ENCODE measurements at regions not wholly inside any gene's neighbourhood (a gene's known extent, or its start where the extent isn't known, plus 50 kb on each side); places are given as distances from the start of the nearest gene placed in this dataset.

- no peak for DNase-seq
- H2AFZ ChIP-seq (ENCODE audit: low read depth), result no peak overlapping the region
- 13% methylated on average over 2 of the region's 2 CpGs for WGBS (ENCODE audit: low lambda C conversion rate)
- no peaks in the 10 kb centered on the region for H4K20me1 ChIP-seq (ENCODE audit: insufficient read depth)
- ChIA-PET CTCF (no interaction called here), POLR2A (no interaction called here)
- H3K4me3 ChIP-seq (ENCODE audit: low read depth in 2 of 2, low read length in 1 of 2), result no peak overlapping the region
- peaks cover 4% of the 10 kb centered on the region; the same call in 1 of the 2 replicates for H3K9me3 ChIP-seq
- no peaks in the 10 kb centered on the region for H3K79me2 ChIP-seq (ENCODE audit: insufficient read depth)
- no peak overlapping the region for H3K4me2 ChIP-seq
- H3K27ac ChIP-seq (ENCODE audit: low read depth in 2 of 2, low read length in 1 of 2), result no peak overlapping the region
- H3K27me3 ChIP-seq (ENCODE audit: insufficient read depth), result no peaks in the 10 kb centered on the region
- no peak overlapping the region for H3K9ac ChIP-seq
- TF ChIP-seq EP300 (IDR thresholded peaks at IDR 0.05; ENCODE audit: borderline replicate concordance in 1 of 2, low read depth in 1 of 2, low read length in 1 of 2) (no peak), MXI1 (IDR thresholded peaks at IDR 0.05; ENCODE audit: low read depth, low read length) (no peak), FOXM1 (IDR thresholded peaks at IDR 0.05; ENCODE audit: low read depth) (no peak), EZH2phosphoT487 (IDR thresholded peaks at IDR 0.05; ENCODE audit: borderline replicate concordance, low read depth) (no peak), POLR2AphosphoS5 (IDR thresholded peaks at IDR 0.05; ENCODE audit: low read depth, low read length) (no peak), USF1 (IDR thresholded peaks at IDR 0.05; ENCODE audit: borderline replicate concordance, low read depth) (no peak), SMC3 (IDR thresholded peaks at IDR 0.05; ENCODE audit: low read depth, low read length) (no peak), YY1 (IDR thresholded peaks at IDR 0.05; ENCODE audit: low read depth) (no peak), JUND (IDR thresholded peaks at IDR 0.05) (no peak), MEF2A (IDR thresholded peaks at IDR 0.05; ENCODE audit: borderline replicate concordance, low read depth) (no peak), SIN3A (IDR thresholded peaks at IDR 0.05; ENCODE audit: borderline replicate concordance, low read depth, low read length) (no peak), RCOR1 (IDR thresholded peaks at IDR 0.05; ENCODE audit: low read length) (no peak), GABPA (IDR thresholded peaks at IDR 0.05; ENCODE audit: low read depth) (no peak), FOXJ3 (CRISPR knock-in tag; IDR thresholded peaks at IDR 0.05) (no peak), IRF3 (IDR thresholded peaks at IDR 0.05; ENCODE audit: low read depth, low read length) (no peak)
- TF ChIP-seq, protein P1, sequence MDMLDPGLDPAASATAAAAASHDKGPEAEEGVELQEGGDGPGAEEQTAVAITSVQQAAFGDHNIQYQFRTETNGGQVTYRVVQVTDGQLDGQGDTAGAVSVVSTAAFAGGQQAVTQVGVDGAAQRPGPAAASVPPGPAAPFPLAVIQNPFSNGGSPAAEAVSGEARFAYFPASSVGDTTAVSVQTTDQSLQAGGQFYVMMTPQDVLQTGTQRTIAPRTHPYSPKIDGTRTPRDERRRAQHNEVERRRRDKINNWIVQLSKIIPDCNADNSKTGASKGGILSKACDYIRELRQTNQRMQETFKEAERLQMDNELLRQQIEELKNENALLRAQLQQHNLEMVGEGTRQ (IDR thresholded peaks at IDR 0.05; ENCODE audit: borderline replicate concordance, low read depth, low read length), result no peak
- TF ChIP-seq, protein P2, sequence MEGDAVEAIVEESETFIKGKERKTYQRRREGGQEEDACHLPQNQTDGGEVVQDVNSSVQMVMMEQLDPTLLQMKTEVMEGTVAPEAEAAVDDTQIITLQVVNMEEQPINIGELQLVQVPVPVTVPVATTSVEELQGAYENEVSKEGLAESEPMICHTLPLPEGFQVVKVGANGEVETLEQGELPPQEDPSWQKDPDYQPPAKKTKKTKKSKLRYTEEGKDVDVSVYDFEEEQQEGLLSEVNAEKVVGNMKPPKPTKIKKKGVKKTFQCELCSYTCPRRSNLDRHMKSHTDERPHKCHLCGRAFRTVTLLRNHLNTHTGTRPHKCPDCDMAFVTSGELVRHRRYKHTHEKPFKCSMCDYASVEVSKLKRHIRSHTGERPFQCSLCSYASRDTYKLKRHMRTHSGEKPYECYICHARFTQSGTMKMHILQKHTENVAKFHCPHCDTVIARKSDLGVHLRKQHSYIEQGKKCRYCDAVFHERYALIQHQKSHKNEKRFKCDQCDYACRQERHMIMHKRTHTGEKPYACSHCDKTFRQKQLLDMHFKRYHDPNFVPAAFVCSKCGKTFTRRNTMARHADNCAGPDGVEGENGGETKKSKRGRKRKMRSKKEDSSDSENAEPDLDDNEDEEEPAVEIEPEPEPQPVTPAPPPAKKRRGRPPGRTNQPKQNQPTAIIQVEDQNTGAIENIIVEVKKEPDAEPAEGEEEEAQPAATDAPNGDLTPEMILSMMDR (IDR thresholded peaks at IDR 0.05), result no peak
- no peaks in the 10 kb centered on the region for H3K9me2 ChIP-seq
- H3K4me1 ChIP-seq (ENCODE audit: control insufficient read depth in 1 of 2, insufficient read depth in 2 of 2, low read depth in 1 of 2, low read length in 1 of 2), result no peaks in the 10 kb centered on the region
- no peaks in the 10 kb centered on the region for H3K36me3 ChIP-seq (replicated peaks in 1 of 2; ENCODE audit: control insufficient read depth in 1 of 2, insufficient read depth in 2 of 2, low read length in 1 of 2)
- H3F3A ChIP-seq (replicated peaks; ENCODE audit: insufficient read depth), result no peaks in the 10 kb centered on the region
Measured at GRCh38 chr4:12144051-12144450, 715.4 kb upstream of the HS3ST1 start.
